Epidermal melanocyte (primary cell): ENCODE measurements at regions not wholly inside any gene's neighbourhood (a gene's known extent, or its start where the extent isn't known, plus 50 kb on each side); places are given as distances from the start of the nearest gene placed in this dataset.

Experiments
- DNase-seq: peaks from one replicate; pipeline ENCODE4 v3.0.0; 2011; ENCODE audit warnings: low spot score; ENCODE audit not compliant: insufficient read length

GRCh38 chr16:13291591-13292333 is 390.4 kb downstream of the SHISA9 start:
- DNase-seq, result no peak

GRCh38 chr16:13296206-13296605 is 394.8 kb downstream of the SHISA9 start:
- DNase-seq, result no peak

GRCh38 chr16:13298666-13299065 is 397.3 kb downstream of the SHISA9 start:
- no peak for DNase-seq

- no peak for DNase-seq
Measured at GRCh38 chr16:13300066-13300840, 398.9 kb downstream of the SHISA9 start.

- DNase-seq, result no peak
Measured at GRCh38 chr16:13305019-13305755, 403.8 kb downstream of the SHISA9 start.

GRCh38 chr16:13306161-13306995 is 405.0 kb downstream of the SHISA9 start:
- DNase-seq, result no peak

- no peak for DNase-seq
Measured at GRCh38 chr16:13307255-13307654, 405.9 kb downstream of the SHISA9 start.

- DNase-seq, result peak; percentile 27
Measured at GRCh38 chr16:13307851-13308250, 406.5 kb downstream of the SHISA9 start.

- DNase-seq, result no peak
Measured at GRCh38 chr16:13312063-13312462, 410.7 kb downstream of the SHISA9 start.

- no peak for DNase-seq
Measured at GRCh38 chr16:13313351-13313750, 412.0 kb downstream of the SHISA9 start.

- DNase-seq, result no peak
Measured at GRCh38 chr16:13314633-13315032, 413.2 kb downstream of the SHISA9 start.

GRCh38 chr16:13315642-13316427 is 414.4 kb downstream of the SHISA9 start:
- no peak for DNase-seq

- DNase-seq, result no peak
Measured at GRCh38 chr16:13322336-13322735, 420.9 kb downstream of the SHISA9 start.

GRCh38 chr16:13324851-13325250 is 423.5 kb downstream of the SHISA9 start:
- DNase-seq, result no peak

GRCh38 chr16:13325396-13325795 is 424.0 kb downstream of the SHISA9 start:
- no peak for DNase-seq

GRCh38 chr16:13331918-13332317 is 430.5 kb downstream of the SHISA9 start:
- no peak for DNase-seq

GRCh38 chr16:13332713-13333255 is 431.4 kb downstream of the SHISA9 start:
- DNase-seq, result no peak

GRCh38 chr16:13333336-13333735 is 431.9 kb downstream of the SHISA9 start:
- no peak for DNase-seq

GRCh38 chr16:13335879-13336278 is 434.5 kb downstream of the SHISA9 start:
- no peak for DNase-seq

- DNase-seq, result no peak
Measured at GRCh38 chr16:13336335-13336734, 434.9 kb downstream of the SHISA9 start.
